Epithelial cell of prostate (primary cell): ENCODE measurements at regions not wholly inside any gene's neighbourhood (a gene's known extent, or its start where the extent isn't known, plus 50 kb on each side); places are given as distances from the start of the nearest gene placed in this dataset.

ENCODE experiments used
- DNase-seq: peaks from one replicate; pipeline ENCODE4 v3.0.0-alpha.2; 2011; ENCODE audit warnings: low read depth, low spot score
- H3K27ac ChIP-seq: fragments of 450-650 bp; 2 replicates; pipeline ENCODE4 v1.5.1; 2017; ENCODE audit warnings: mild to moderate bottlenecking

- no peak for DNase-seq
- no peak overlapping the region for H3K27ac ChIP-seq
These were observed 214.9 kb upstream of the TNP1 start for GRCh38 chr2:217074576-217075255.

- no peak for DNase-seq
These were observed 211.6 kb upstream of the TNP1 start for GRCh38 chr2:217071416-217071815.

GRCh38 chr2:217070611-217071010 is 210.7 kb upstream of the TNP1 start:
- no peak for DNase-seq
- H3K27ac ChIP-seq: no peak overlapping the region

More at GRCh38 chr2:217071416-217071815, 211.6 kb upstream of the TNP1 start:
- H3K27ac ChIP-seq: no peak overlapping the region

GRCh38 chr2:217070043-217070430 is 210.2 kb upstream of the TNP1 start:
- DNase-seq: no peak
- no peak overlapping the region for H3K27ac ChIP-seq

- DNase-seq: no peak
- H3K27ac ChIP-seq: no peak overlapping the region
These were observed 209.6 kb upstream of the TNP1 start for GRCh38 chr2:217069263-217070042.

GRCh38 chr2:217068677-217069250 is 208.9 kb upstream of the TNP1 start:
- no peak for DNase-seq
- H3K27ac ChIP-seq: no peak overlapping the region

- DNase-seq: no peak
These were observed 207.9 kb upstream of the TNP1 start for GRCh38 chr2:217067787-217068186.

GRCh38 chr2:217066510-217067270 is 206.8 kb upstream of the TNP1 start:
- H3K27ac ChIP-seq: peak overlapping the region; percentile 69
- DNase-seq: no peak

More at GRCh38 chr2:217067787-217068186, 207.9 kb upstream of the TNP1 start:
- no peak overlapping the region for H3K27ac ChIP-seq

- peak overlapping the region; percentile 69 for H3K27ac ChIP-seq
- DNase-seq: peak; percentile 83
These were observed 206.0 kb upstream of the TNP1 start for GRCh38 chr2:217065695-217066405.

GRCh38 chr2:217065012-217065290 is 205.1 kb upstream of the TNP1 start:
- H3K27ac ChIP-seq: no peak overlapping the region
- DNase-seq: no peak

- no peak for DNase-seq
- no peak overlapping the region for H3K27ac ChIP-seq
These were observed 204.6 kb upstream of the TNP1 start for GRCh38 chr2:217064234-217065011.

- H3K27ac ChIP-seq: no peak overlapping the region
- DNase-seq: no peak
These were observed 203.4 kb upstream of the TNP1 start for GRCh38 chr2:217063238-217063755.

GRCh38 chr2:217062768-217063167 is 202.9 kb upstream of the TNP1 start:
- DNase-seq: no peak
- no peak overlapping the region for H3K27ac ChIP-seq

GRCh38 chr2:217061916-217062505 is 202.1 kb upstream of the TNP1 start:
- H3K27ac ChIP-seq: no peak overlapping the region
- no peak for DNase-seq

GRCh38 chr2:217060951-217061547 is 201.2 kb upstream of the TNP1 start:
- H3K27ac ChIP-seq: no peak overlapping the region
- DNase-seq: no peak

- DNase-seq: no peak
- H3K27ac ChIP-seq: no peak overlapping the region
These were observed 200.7 kb upstream of the TNP1 start for GRCh38 chr2:217060516-217060915.

GRCh38 chr2:217058791-217059755 is 199.2 kb upstream of the TNP1 start:
- no peak for DNase-seq
- peak overlapping the region; percentile 48 for H3K27ac ChIP-seq
